Astrocyte (in vitro differentiated cells and primary cell): ENCODE measurements at regions not wholly inside any gene's neighbourhood (a gene's known extent, or its start where the extent isn't known, plus 50 kb on each side); places are given as distances from the start of the nearest gene placed in this dataset.

Source experiments
- DNase-seq: peaks from one replicate; pipeline ENCODE4 v3.0.0-alpha.2; 2010; ENCODE audit warnings: low read depth
- FAIRE-seq: peaks from 2 replicates; lab custom pipeline; 2011; peaks lifted over from hg19 to GRCh38; lab: Jason Lieb, UNC
- H2AFZ ChIP-seq: 2 replicates; pipeline ENCODE4 v1.6.0; 2012; ENCODE audit warnings: low read depth, low read length, inconsistent platforms
- H3K27ac ChIP-seq: 2 replicates; pipeline ENCODE4 v1.5.1; 2011; ENCODE audit warnings: low read depth, low read length, inconsistent platforms
- H3K27me3 ChIP-seq: 2 replicates; pipeline ENCODE4 v1.6.0; 2011; ENCODE audit warnings: low read length, inconsistent platforms; ENCODE audit not compliant: insufficient read depth
- H3K36me3 ChIP-seq: 2 replicates; pipeline ENCODE4 v1.5.1; 2011; ENCODE audit warnings: low read length, inconsistent platforms; ENCODE audit not compliant: insufficient read depth
- H3K4me1 ChIP-seq: 2 replicates; pipeline ENCODE4 v1.5.1; 2011; ENCODE audit warnings: low read length, inconsistent platforms; ENCODE audit not compliant: insufficient read depth
- H3K4me2 ChIP-seq: 2 replicates; pipeline ENCODE4 v1.6.0; 2012; ENCODE audit warnings: low read length, inconsistent platforms
- H3K4me3 ChIP-seq: 2 replicates; pipeline ENCODE4 v1.5.1; 2011; ENCODE audit warnings: low read depth, mild to moderate bottlenecking, low read length, inconsistent platforms; ENCODE audit not compliant: insufficient read depth
- H3K79me2 ChIP-seq: 2 replicates; pipeline ENCODE4 v1.6.0; 2012; ENCODE audit warnings: mild to moderate bottlenecking, low read length, inconsistent platforms; ENCODE audit not compliant: insufficient read depth
- H3K9ac ChIP-seq: 2 replicates; pipeline ENCODE4 v1.6.0; 2012; ENCODE audit warnings: mild to moderate bottlenecking, low read length, inconsistent platforms
- H3K9me3 ChIP-seq: 2 replicates; pipeline ENCODE4 v1.5.1; 2012; ENCODE audit warnings: low read depth, mild to moderate bottlenecking, low read length, inconsistent platforms; ENCODE audit not compliant: insufficient read depth
- H4K20me1 ChIP-seq: 2 replicates; pipeline ENCODE4 v1.6.0; 2012; ENCODE audit warnings: low read length, inconsistent platforms; ENCODE audit not compliant: insufficient read depth
- H3K27ac Mint-ChIP-seq: one replicate; pipeline ENCODE4 v1.8.0; 2021; ENCODE audit warnings: mild to moderate bottlenecking, mixed read lengths; ENCODE audit not compliant: unreplicated experiment
- H3K27me3 Mint-ChIP-seq: one replicate; pipeline ENCODE4 v1.8.0; 2021; ENCODE audit warnings: low read depth, mixed read lengths; ENCODE audit not compliant: unreplicated experiment
- H3K36me3 Mint-ChIP-seq: one replicate; pipeline ENCODE4 v1.8.0; 2021; ENCODE audit warnings: low read depth, mixed read lengths; ENCODE audit not compliant: unreplicated experiment
- H3K4me1 Mint-ChIP-seq: one replicate; pipeline ENCODE4 v1.8.0; 2021; ENCODE audit warnings: low read depth, mixed read lengths; ENCODE audit not compliant: unreplicated experiment
- H3K4me3 Mint-ChIP-seq: one replicate; pipeline ENCODE4 v1.8.0; 2021; ENCODE audit warnings: mild to moderate bottlenecking, moderate library complexity, mixed read lengths; ENCODE audit not compliant: unreplicated experiment
- H3K9me3 Mint-ChIP-seq: one replicate; pipeline ENCODE4 v1.8.0; 2021; ENCODE audit warnings: mild to moderate bottlenecking, mixed read lengths; ENCODE audit not compliant: unreplicated experiment
- CTCF ChIP-seq: IDR thresholded peaks from 2 replicates; pipeline ENCODE4 v1.5.1; 2011; ENCODE audit warnings: low read depth, mild to moderate bottlenecking, inconsistent platforms, low read length, moderate library complexity; ENCODE audit not compliant: insufficient read depth
- EZH2 ChIP-seq: IDR thresholded peaks from 2 replicates; pipeline ENCODE4 v1.6.1; 2012; ENCODE audit warnings: mild to moderate bottlenecking, low read length, inconsistent platforms; ENCODE audit not compliant: insufficient read depth

GRCh38 chr9:87127543-87127942 lies 180.2 kb upstream of the GAS1 start:
- no peak for FAIRE-seq
- Histone ChIP-seq H3K4me3 (no peak overlapping the region), H3K4me1 (no peaks in the 10 kb centered on the region), H3K36me3 (no peaks in the 10 kb centered on the region), H3K27ac (no peak overlapping the region), H3K4me2 (no peak overlapping the region), H3K79me2 (no peaks in the 10 kb centered on the region), H3K9ac (no peak overlapping the region), H4K20me1 (no peaks in the 10 kb centered on the region), H2AFZ (no peak overlapping the region), H3K27me3 (no peaks in the 10 kb centered on the region), H3K9me3 (no peaks in the 10 kb centered on the region)
- Mint-ChIP-seq H3K4me1 (peaks cover 5% of the 10 kb centered on the region), H3K27me3 (no peaks in the 10 kb centered on the region), H3K9me3 (peaks cover 3% of the 10 kb centered on the region), H3K36me3 (no peaks in the 10 kb centered on the region), H3K4me3 (no peak overlapping the region), H3K27ac (no peak overlapping the region)
- no peak for DNase-seq
- no peak for TF ChIP-seq EZH2
- no peak for TF ChIP-seq CTCF

GRCh38 chr9:87127978-87128614 lies 180.8 kb upstream of the GAS1 start:
- H3K27ac Mint-ChIP-seq, result no peak overlapping the region
- no peaks in the 10 kb centered on the region for H3K36me3 Mint-ChIP-seq
- no peak overlapping the region for H3K27ac ChIP-seq
- no peak overlapping the region for H3K4me3 Mint-ChIP-seq
- H3K9me3 Mint-ChIP-seq, result peaks cover 3% of the 10 kb centered on the region
- H3K4me1 ChIP-seq, result no peaks in the 10 kb centered on the region
- H3K27me3 Mint-ChIP-seq, result no peaks in the 10 kb centered on the region
- no peaks in the 10 kb centered on the region for H3K27me3 ChIP-seq
- H3K79me2 ChIP-seq, result no peaks in the 10 kb centered on the region
- no peak for DNase-seq
- peak; percentile 26 for FAIRE-seq
- TF ChIP-seq EZH2 (no peak), CTCF (no peak)
- no peaks in the 10 kb centered on the region for H4K20me1 ChIP-seq
- H3K9me3 ChIP-seq, result no peaks in the 10 kb centered on the region
- H2AFZ ChIP-seq, result no peak overlapping the region
- no peak overlapping the region for H3K9ac ChIP-seq
- H3K4me2 ChIP-seq, result no peak overlapping the region
- H3K36me3 ChIP-seq, result no peaks in the 10 kb centered on the region
- no peak overlapping the region for H3K4me3 ChIP-seq
- H3K4me1 Mint-ChIP-seq, result peaks cover 2% of the 10 kb centered on the region

DNA sequence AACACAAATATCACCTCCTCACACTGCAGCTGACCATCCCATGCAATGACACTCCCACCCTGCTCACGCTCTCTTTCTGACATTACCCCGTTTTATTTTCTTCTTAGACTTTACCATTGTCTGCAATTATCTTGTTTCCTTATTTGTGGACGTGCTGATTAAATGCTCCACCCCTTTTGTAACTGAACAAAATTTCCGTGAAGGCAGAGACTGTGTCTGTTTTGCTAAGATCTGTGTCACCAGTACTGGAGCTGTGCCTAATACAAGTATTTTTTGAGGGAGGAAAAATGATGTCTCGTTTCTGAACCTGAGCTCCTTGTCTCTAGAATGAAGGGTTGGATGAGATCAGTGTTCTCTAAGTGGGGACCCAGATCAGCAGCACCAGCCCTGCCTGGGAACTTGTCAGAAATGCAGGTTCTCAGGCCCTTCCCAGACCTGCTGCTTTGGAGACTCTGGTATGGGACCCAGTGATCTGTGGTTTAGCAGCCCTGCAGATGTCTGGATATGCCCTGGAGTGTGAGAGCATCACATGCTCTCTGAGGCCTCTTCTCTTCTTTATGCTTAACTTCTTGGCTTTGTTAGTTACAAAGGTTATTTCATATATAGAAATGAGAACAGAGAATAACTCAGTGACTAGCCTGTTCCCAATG lies 181.7 kb upstream of the GAS1 start:
- H3K79me2 ChIP-seq, result no peaks in the 10 kb centered on the region
- H3K27ac ChIP-seq, result no peak overlapping the region
- H3K4me3 ChIP-seq, result no peak overlapping the region
- Mint-ChIP-seq H3K36me3 (no peaks in the 10 kb centered on the region), H3K4me1 (no peaks in the 10 kb centered on the region), H3K4me3 (no peak overlapping the region), H3K27ac (no peak overlapping the region), H3K9me3 (peaks cover 3% of the 10 kb centered on the region), H3K27me3 (no peaks in the 10 kb centered on the region)
- DNase-seq (no peak), FAIRE-seq (no peak)
- H3K9me3 ChIP-seq, result no peaks in the 10 kb centered on the region
- H3K27me3 ChIP-seq, result no peaks in the 10 kb centered on the region
- H3K4me1 ChIP-seq, result no peaks in the 10 kb centered on the region
- H3K36me3 ChIP-seq, result no peaks in the 10 kb centered on the region
- no peak overlapping the region for H2AFZ ChIP-seq
- H3K9ac ChIP-seq, result no peak overlapping the region
- TF ChIP-seq EZH2 (no peak), CTCF (no peak)
- H4K20me1 ChIP-seq, result no peaks in the 10 kb centered on the region
- H3K4me2 ChIP-seq, result no peak overlapping the region
